Neural progenitor cell (in vitro differentiated cells): ENCODE measurements at regions not wholly inside any gene's neighbourhood (a gene's known extent, or its start where the extent isn't known, plus 50 kb on each side); places are given as distances from the start of the nearest gene placed in this dataset.

Source experiments
- EZH2 ChIP-seq: fragments of 200-600 bp; sonication (generic); IDR thresholded peaks from 2 replicates; pipeline ENCODE4 v1.6.1; 2017; ENCODE audit warnings: antibody characterized with exemption, mild to moderate bottlenecking, moderate library complexity
- TF ChIP-seq, protein P1 (sequence below): fragments of 200-600 bp; sonication (generic); IDR thresholded peaks from 2 replicates; pipeline ENCODE4 v1.5.1; 2017; ENCODE audit warnings: antibody characterized with exemption, mild to moderate bottlenecking

DNA sequence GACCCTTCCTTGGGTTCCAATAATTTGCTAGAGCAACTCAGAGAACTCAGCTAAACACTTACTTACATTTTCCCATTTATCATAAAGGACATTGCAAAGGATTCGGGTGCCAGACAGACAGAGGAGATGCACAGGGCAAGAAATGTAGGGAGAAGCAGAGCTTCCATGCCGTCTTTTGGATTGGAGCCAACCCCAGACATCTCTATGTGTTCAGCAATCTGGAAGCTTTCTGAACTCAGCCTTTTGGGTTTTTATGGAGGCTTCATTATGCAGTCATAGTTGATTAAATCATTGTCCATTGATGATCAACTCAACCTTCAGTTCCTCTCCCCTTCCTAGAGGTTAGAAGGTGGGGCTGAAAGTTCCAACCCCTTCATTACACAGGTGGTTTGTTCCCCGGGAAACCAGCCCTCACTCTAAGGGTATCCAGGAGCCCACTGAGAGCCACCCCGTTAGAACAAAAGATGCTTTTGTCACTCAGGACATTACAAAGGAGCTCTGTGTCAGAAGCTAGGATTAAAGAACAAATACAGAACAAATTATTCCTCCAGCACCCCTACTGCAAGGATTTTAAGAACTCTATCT, 211.9 kb upstream of the VSTM2A start:
- TF ChIP-seq, protein P1, sequence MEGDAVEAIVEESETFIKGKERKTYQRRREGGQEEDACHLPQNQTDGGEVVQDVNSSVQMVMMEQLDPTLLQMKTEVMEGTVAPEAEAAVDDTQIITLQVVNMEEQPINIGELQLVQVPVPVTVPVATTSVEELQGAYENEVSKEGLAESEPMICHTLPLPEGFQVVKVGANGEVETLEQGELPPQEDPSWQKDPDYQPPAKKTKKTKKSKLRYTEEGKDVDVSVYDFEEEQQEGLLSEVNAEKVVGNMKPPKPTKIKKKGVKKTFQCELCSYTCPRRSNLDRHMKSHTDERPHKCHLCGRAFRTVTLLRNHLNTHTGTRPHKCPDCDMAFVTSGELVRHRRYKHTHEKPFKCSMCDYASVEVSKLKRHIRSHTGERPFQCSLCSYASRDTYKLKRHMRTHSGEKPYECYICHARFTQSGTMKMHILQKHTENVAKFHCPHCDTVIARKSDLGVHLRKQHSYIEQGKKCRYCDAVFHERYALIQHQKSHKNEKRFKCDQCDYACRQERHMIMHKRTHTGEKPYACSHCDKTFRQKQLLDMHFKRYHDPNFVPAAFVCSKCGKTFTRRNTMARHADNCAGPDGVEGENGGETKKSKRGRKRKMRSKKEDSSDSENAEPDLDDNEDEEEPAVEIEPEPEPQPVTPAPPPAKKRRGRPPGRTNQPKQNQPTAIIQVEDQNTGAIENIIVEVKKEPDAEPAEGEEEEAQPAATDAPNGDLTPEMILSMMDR: no peak
- TF ChIP-seq EZH2: no peak
